Aorta (tissue), 5 donors: ENCODE measurements at regions not wholly inside any gene's neighbourhood (a gene's known extent, or its start where the extent isn't known, plus 50 kb on each side); places are given as distances from the start of the nearest gene placed in this dataset.
A peak's percentile ranks its signal among the peaks of the same experiment; 100 is the strongest.

Source experiments
- ATAC-seq: fragments of 200-7000 bp; cut with Tn5 transposase; one replicate; pipeline ENCODE4 v1.9.1; 2022; ENCODE audit warnings: moderate library complexity; ENCODE audit not compliant: low FRiP score
- DNase-seq, 2 donors: peaks; one replicate each; pipeline ENCODE4 v3.0.0-alpha.2; 2020
- H3K27ac ChIP-seq, 2 donors: one replicate each; pipeline ENCODE4 v1.5.1; 2013; ENCODE audit warnings: low read length in 2 of 2, mild to moderate bottlenecking in 2 of 2, moderate library complexity in 2 of 2, control low read depth in 1 of 2, inconsistent platforms in 1 of 2, low read depth in 1 of 2
- H3K27me3 ChIP-seq, 2 donors: one replicate each; pipeline ENCODE4 v1.6.1; 2013; ENCODE audit warnings: control low read depth in 1 of 2, low read length in 1 of 2, mild to moderate bottlenecking in 1 of 2, moderate library complexity in 1 of 2; ENCODE audit not compliant: insufficient read depth in 2 of 2, control insufficient read depth in 1 of 2
- H3K36me3 ChIP-seq, 2 donors: one replicate each; pipeline ENCODE4 v1.6.1; 2013; ENCODE audit warnings: control low read depth in 1 of 2, low read length in 1 of 2, mild to moderate bottlenecking in 1 of 2; ENCODE audit not compliant: insufficient read depth in 2 of 2, control insufficient read depth in 1 of 2
- H3K4me1 ChIP-seq, 2 donors: one replicate each; pipeline ENCODE4 v1.6.1; 2013; ENCODE audit warnings: low read length in 2 of 2, control low read depth in 1 of 2, mild to moderate bottlenecking in 1 of 2, moderate library complexity in 1 of 2; ENCODE audit not compliant: insufficient read depth in 2 of 2, control insufficient read depth in 1 of 2
- H3K4me3 ChIP-seq, 2 donors: one replicate each; pipeline ENCODE4 v1.5.1; 2013; ENCODE audit warnings: low read length in 2 of 2, control low read depth in 1 of 2, mild to moderate bottlenecking in 1 of 2
- H3K9me3 ChIP-seq: one replicate; pipeline ENCODE4 v1.6.1; 2013; ENCODE audit warnings: mild to moderate bottlenecking, low read length; ENCODE audit not compliant: control insufficient read depth
- WGBS, 2 donors: extraction: QIAGEN DNeasy Blood & Tissue Kit; methylation state at CpG; one replicate each; pipeline ENCODE4 v1.1.7; 2013; 5-methylcytosine and 5-hydroxymethylcytosine counted together
- intact Hi-C, 2 donors: fragments of 100-400 bp; cut with DNase I; formaldehyde crosslinking; loops; one replicate each; pipeline versions ENCODE4 v1.14.2 to v1.15.0; 2022
- donor health status: healthy with polysubstance abuse.
- donor health status: Bipolar disorder and iron deficiency.
- donor health status: DM: no; HTN: no; CAD: no.
- donor health status: DM: no; HTN: no; CAD: no.
- donor health status: DM: yes; HTN: yes; CAD: no.

DNA sequence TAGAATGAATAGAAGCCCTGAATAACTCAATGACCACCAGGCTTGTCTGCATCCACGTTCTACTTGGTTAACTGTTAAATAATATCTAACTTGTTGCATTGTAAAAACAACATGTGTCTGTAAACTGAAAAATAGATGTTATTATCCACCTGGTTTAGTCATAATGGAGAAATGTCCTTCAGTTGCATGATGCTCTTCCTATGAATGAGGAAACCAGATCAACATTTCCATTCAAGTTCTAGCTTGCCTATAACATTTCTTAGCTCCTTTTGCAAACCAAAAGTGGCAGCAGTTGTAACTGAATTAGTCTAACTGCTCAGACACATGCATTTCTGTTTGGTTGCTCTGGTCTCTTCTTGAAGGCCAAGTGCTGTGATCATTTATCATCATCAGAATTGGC is 62.9 kb upstream of the BET1 start:
- Histone ChIP-seq H3K27ac (no peak overlapping the region), H3K36me3 (no peaks in the 10 kb centered on the region), H3K4me3 (no peak overlapping the region), H3K27me3 (no peaks in the 10 kb centered on the region), H3K9me3 (no peaks in the 10 kb centered on the region), H3K4me1 (no peaks in the 10 kb centered on the region)
- DNase-seq: no peak
- 78 to 84% methylated on average over 1 of the region's 1 CpG for WGBS, 2 donors
- intact Hi-C loops: no loop called here
- no peak for ATAC-seq

DNA sequence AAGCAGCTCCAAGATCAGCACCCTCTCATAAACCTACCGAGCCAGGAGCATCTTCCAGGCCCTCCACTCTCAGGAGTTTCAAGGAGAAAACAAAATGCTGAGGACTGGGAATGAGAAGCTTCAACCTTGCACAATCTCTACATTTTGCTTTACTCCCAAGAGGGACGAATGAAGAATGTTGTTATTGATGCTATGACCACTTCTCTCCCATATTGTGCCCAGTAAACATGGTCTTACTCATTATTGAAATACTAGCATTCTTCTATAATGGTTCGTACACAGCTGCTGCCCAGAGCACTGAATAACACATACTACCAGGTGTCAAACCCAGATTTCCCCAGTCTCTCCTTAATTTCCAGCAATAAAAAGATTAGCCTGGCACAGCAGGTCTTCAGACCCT is 63.4 kb upstream of the BET1 start:
- no peak overlapping the region for H3K27ac ChIP-seq
- H3K4me1 ChIP-seq: no peaks in the 10 kb centered on the region
- DNase-seq (no peak), ATAC-seq (no peak)
- intact Hi-C loops: no loop called here
- H3K9me3 ChIP-seq: no peaks in the 10 kb centered on the region
- H3K27me3 ChIP-seq: no peaks in the 10 kb centered on the region
- no peak overlapping the region for H3K4me3 ChIP-seq
- 79 to 87% methylated on average over 3 of the region's 3 CpGs for WGBS, 2 donors
- no peaks in the 10 kb centered on the region for H3K36me3 ChIP-seq

DNA sequence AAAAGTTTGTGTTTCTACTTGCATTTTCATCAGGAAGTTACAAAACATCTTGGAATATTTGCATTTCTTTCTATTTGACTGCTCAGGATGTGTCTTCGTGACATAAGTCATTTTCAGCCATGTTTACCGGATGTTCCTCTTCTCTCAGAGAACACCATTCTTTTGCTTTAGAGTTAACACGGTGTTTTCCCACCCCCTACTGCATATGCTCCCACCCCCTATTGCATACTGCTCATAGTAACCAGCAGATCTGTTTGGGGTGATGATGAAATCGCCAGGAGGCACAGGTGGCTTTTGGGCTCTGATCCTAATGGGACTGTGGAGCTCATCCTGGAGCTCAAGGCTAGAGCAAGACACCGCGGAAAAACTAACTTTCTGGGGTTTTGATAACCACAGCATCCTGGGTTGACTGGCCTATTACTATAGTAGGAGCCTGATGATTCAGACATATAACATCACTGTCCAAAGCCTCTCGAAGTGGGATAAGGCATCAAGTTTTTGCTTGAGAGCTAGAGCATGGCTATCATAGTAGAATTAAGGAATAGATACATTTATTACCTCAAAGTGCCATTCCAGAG is 65.1 kb upstream of the BET1 start:
- no peaks in the 10 kb centered on the region for H3K9me3 ChIP-seq
- no peak for ATAC-seq

DNA sequence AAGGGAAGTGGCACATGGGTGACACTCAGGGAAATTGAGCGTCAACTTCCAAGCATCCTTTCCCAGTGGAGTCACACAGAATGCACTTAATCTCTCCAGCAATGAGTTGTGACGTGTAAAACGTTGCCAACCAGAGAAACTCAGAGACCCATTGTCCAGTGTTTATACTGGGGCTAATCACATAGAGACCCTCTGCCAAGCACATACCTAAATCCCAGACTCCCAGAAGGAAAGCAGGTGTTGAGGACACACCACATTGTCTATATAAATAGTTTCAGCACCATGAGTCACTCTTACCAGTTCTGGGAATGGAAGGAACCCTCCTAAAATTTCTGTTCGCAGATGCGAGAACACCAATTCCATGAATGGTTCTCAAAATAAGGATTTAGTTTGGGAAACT is 76.4 kb upstream of the BET1 start:
- WGBS, 2 donors: 67 to 68% methylated on average over 5 of the region's 5 CpGs
- ATAC-seq: no peak
- DNase-seq: no peak
- H3K36me3 ChIP-seq: no peaks in the 10 kb centered on the region
- no peaks in the 10 kb centered on the region for H3K4me1 ChIP-seq
- H3K4me3 ChIP-seq: no peak overlapping the region
- intact Hi-C loops: no loop called here
- H3K9me3 ChIP-seq: no peaks in the 10 kb centered on the region
- H3K27ac ChIP-seq: no peak overlapping the region
- no peaks in the 10 kb centered on the region for H3K27me3 ChIP-seq

More for the DNA sequence above, 65.1 kb upstream of the BET1 start:
- H3K27ac ChIP-seq: no peak overlapping the region
- 81 to 86% methylated on average over 7 of the region's 7 CpGs for WGBS, 2 donors
- DNase-seq: no peak
- H3K36me3 ChIP-seq: no peaks in the 10 kb centered on the region
- H3K4me3 ChIP-seq: no peak overlapping the region
- intact Hi-C loops: no loop called here
- H3K4me1 ChIP-seq: no peaks in the 10 kb centered on the region
- H3K27me3 ChIP-seq: no peaks in the 10 kb centered on the region

DNA sequence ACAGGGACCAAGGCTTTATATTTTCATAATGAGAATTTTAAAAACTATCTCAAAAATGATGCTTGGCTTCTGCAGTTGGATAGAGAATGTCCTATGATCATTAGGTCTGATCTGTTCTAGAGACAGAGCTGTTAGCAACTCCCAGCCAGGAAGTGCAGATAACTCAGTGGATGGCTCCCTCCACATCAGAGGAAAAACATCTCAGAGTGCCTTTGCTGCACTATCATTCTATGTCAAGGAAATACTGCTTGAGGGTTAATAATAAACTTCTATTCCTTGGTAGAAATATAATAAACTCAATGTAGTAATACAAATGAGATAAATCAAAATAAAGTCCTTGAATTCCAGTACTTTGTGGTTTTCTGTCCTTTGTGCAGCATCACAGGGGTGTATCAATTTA is 78.0 kb upstream of the BET1 start:
- Histone ChIP-seq H3K27ac (no peak overlapping the region), H3K4me3 (no peak overlapping the region), H3K36me3 (no peaks in the 10 kb centered on the region), H3K4me1 (no peaks in the 10 kb centered on the region), H3K27me3 (no peaks in the 10 kb centered on the region), H3K9me3 (no peaks in the 10 kb centered on the region)
- DNase-seq: no peak
- no peak for ATAC-seq
- intact Hi-C loops: no loop called here

DNA sequence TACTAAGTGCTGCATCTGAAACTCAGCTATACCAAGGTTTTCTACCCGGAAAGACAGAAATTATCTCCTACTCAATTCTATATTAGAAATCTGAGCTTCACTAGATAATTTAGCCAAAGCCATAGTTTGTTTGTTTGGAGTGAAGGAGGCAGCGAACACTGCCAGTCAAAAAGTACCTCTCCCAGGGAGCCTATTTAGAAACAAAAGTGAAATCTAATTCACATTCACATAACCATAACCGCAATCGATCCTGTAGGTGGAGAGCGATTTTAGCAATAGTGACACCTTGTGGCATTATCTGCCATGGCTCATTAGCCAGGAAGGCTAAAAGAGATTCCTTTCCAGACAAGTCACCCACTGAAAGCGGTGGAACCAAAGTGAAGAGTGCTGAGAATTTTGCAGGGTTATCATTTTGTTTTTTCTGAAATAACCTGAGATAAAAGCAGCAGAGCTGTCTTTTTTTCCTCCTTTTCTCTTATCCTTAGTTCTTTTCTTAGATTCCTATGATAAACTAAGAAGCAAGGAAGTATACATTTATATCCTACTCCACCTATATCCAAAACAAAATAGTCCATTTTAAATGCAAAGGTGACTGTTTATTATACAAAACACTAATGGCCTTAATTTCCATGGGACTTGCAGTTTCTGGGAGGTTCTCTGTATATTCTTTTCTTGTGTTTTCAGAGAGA is 83.7 kb upstream of the BET1 start:
- Histone ChIP-seq H3K4me1 (no peaks in the 10 kb centered on the region), H3K36me3 (no peaks in the 10 kb centered on the region), H3K27ac (no peak overlapping the region), H3K4me3 (peak overlapping the region in 1 of 2 donors; percentile 43), H3K9me3 (no peaks in the 10 kb centered on the region), H3K27me3 (no peaks in the 10 kb centered on the region)
- WGBS, 2 donors: 14 to 15% methylated on average over 6 of the region's 6 CpGs
- no peak for DNase-seq
- ATAC-seq: peak; percentile 79
- intact Hi-C loops: loop anchor here (2.0 to 5.0 kb wide), 2 partner anchors 185 to 291 kb away; no protein-coding TSS in a partner anchor

DNA sequence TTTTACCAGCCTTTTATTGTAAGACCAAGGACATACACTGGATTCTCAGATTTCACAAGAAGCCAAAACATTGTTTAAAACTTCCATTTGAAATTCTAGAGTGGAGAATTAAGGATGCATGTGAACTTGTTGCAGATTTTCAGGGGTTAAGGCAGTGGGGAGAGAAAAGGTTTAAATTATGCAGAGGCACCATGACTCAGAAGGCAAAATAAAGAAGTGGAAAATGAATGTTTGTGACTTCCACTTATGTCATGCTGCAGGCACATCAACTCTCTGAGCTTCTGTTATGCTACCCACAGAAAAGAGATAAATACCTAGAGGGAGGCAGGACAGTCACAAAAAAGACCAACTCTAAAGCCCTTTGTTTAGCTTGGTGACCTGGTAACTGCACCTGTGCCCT is 84.4 kb upstream of the BET1 start:
- no peak overlapping the region for H3K27ac ChIP-seq
- H3K4me1 ChIP-seq: no peaks in the 10 kb centered on the region
- intact Hi-C loops: loop anchor here (5.0 kb wide), 1 partner anchor 291 kb away; no protein-coding TSS in a partner anchor
- H3K9me3 ChIP-seq: no peaks in the 10 kb centered on the region
- DNase-seq: no peak
- no peaks in the 10 kb centered on the region for H3K27me3 ChIP-seq
- H3K36me3 ChIP-seq: no peaks in the 10 kb centered on the region
- H3K4me3 ChIP-seq: no peak overlapping the region
- ATAC-seq: no peak

DNA sequence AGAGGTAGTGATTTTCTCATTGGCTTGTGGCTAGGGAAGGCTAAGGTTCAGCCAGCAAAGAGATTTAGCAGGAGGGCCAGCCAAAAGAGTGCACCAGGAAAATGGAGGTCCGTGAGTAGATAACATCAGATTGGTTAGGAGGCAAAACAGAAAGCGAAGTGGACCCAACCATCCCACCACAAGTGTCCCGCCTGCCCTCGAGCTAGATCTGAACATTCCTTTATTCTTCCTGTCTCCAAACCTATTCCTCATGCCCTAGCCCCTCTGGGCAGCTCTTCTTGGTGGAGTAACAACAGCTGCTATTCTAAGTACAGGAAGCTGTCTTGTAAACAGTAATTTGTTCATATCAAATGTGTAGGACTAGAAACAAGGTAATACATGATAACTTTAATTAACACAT is 85.7 kb upstream of the BET1 start:
- H3K36me3 ChIP-seq: no peaks in the 10 kb centered on the region
- intact Hi-C loops: loop anchor here (5.0 to 10.0 kb wide), 2 partner anchors 293 to 375 kb away; no protein-coding TSS in a partner anchor
- H3K27me3 ChIP-seq: no peaks in the 10 kb centered on the region
- no peak overlapping the region for H3K4me3 ChIP-seq
- H3K9me3 ChIP-seq: no peaks in the 10 kb centered on the region
- H3K27ac ChIP-seq: no peak overlapping the region
- H3K4me1 ChIP-seq: no peaks in the 10 kb centered on the region
- DNase-seq (no peak), ATAC-seq (no peak)
- WGBS, 2 donors: 83 to 87% methylated on average over 4 of the region's 4 CpGs

DNA sequence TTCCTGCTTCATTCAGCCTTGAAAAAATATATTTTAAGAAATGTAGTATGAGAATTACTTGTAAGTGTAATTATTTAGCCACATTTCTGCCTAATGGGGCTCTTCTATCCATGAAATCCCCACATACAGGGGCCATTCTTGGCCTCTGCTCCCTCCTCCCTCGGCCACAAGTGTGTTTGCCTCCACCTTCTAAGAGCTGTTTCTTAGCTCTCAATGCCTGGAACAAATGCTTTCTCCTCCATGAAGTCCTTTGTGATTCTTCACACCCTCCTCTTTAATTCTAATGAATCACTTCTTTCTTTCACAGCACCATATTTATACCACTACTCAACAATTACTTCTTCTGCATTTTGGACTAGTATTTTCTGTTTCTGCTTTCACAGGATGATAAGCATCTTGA is 88.8 kb upstream of the BET1 start:
- intact Hi-C loops: loop anchor here in 1 of 2 donors (10.0 kb wide), 1 partner anchor 378 kb away; no protein-coding TSS in a partner anchor
- Histone ChIP-seq H3K27me3 (no peaks in the 10 kb centered on the region), H3K27ac (no peak overlapping the region), H3K36me3 (no peaks in the 10 kb centered on the region), H3K4me1 (no peaks in the 10 kb centered on the region), H3K4me3 (no peak overlapping the region), H3K9me3 (no peaks in the 10 kb centered on the region)
- ATAC-seq (no peak), DNase-seq (no peak)
- 57 to 75% methylated on average over 1 of the region's 1 CpG for WGBS, 2 donors
